Mucosa of descending colon (tissue), 3 donors: ENCODE measurements at regions not wholly inside any gene's neighbourhood (a gene's known extent, or its start where the extent isn't known, plus 50 kb on each side); places are given as distances from the start of the nearest gene placed in this dataset.

Experiments
- ATAC-seq: fragments of 200-7000 bp; cut with Tn5 transposase; one replicate; pipeline ENCODE4 v1.9.1; 2020; ENCODE audit warnings: mild to moderate bottlenecking, moderate library complexity
- DNase-seq, 3 donors: peaks; one replicate each; pipeline ENCODE4 v3.0.0-alpha.2; 2020
- H3K36me3 ChIP-seq: fragments of 200-600 bp; one replicate; pipeline ENCODE4 v1.8.0; 2021; ENCODE audit warnings: low read depth, mild to moderate bottlenecking
- H3K4me1 ChIP-seq: fragments of 200-600 bp; one replicate; pipeline ENCODE4 v1.8.0; 2021; ENCODE audit warnings: low read depth, mild to moderate bottlenecking
- H3K4me3 ChIP-seq: fragments of 200-600 bp; one replicate; pipeline ENCODE4 v1.8.0; 2021; ENCODE audit warnings: mild to moderate bottlenecking
- H3K9me3 ChIP-seq: fragments of 200-600 bp; one replicate; pipeline ENCODE4 v1.8.0; 2021; ENCODE audit warnings: mild to moderate bottlenecking
- intact Hi-C, 2 donors: fragments of 100-400 bp; cut with DNase I in 1 of 2; cut with micrococcal nuclease in 1 of 2; formaldehyde crosslinking; loops; one replicate each; pipeline versions ENCODE4 v1.11.0 to v1.11.1; 2022; cut with DNase I, micrococcal nuclease
- TF ChIP-seq, protein P1 (sequence below): fragments of 200-600 bp; IDR thresholded peaks from one replicate; pipeline ENCODE4 v1.8.0; 2022; ENCODE audit warnings: antibody characterized with exemption, mild to moderate bottlenecking
- donor health status: DM: no; HTN: no; CAD: no; lungs with moderate emphysema.
- donor health status: DM: no; HTN: no; CAD: no.
- donor health status: DM: no; HTN: yes; CAD: no.

DNA sequence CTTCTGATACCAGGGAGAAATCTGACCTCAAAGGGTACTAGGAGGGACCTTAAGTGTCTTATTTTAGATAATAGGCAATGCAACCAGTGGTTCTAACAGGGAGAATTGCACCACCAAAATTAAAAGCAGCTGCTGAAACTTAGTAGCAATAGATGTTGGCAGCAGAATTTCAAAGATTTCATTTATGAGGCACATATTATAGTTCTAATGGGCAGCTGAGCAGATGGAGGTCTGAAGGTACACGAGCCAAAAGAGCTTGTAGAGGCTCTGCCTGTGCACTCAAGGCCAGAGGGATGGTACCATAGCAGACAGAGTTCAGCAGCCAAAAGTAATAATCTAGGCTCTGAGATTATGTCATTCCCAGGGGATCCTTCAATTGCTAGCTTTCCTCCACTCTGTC lies 87.3 kb upstream of the NCKAP5 start:
- DNase-seq (no peak), ATAC-seq (no peak)
- no peaks in the 10 kb centered on the region for H3K4me1 ChIP-seq
- no peaks in the 10 kb centered on the region for H3K9me3 ChIP-seq
- H3K4me3 ChIP-seq: no peak overlapping the region
- TF ChIP-seq, protein P1, sequence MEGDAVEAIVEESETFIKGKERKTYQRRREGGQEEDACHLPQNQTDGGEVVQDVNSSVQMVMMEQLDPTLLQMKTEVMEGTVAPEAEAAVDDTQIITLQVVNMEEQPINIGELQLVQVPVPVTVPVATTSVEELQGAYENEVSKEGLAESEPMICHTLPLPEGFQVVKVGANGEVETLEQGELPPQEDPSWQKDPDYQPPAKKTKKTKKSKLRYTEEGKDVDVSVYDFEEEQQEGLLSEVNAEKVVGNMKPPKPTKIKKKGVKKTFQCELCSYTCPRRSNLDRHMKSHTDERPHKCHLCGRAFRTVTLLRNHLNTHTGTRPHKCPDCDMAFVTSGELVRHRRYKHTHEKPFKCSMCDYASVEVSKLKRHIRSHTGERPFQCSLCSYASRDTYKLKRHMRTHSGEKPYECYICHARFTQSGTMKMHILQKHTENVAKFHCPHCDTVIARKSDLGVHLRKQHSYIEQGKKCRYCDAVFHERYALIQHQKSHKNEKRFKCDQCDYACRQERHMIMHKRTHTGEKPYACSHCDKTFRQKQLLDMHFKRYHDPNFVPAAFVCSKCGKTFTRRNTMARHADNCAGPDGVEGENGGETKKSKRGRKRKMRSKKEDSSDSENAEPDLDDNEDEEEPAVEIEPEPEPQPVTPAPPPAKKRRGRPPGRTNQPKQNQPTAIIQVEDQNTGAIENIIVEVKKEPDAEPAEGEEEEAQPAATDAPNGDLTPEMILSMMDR: no peak
- no peaks in the 10 kb centered on the region for H3K36me3 ChIP-seq
- intact Hi-C loops: no loop called here

DNA sequence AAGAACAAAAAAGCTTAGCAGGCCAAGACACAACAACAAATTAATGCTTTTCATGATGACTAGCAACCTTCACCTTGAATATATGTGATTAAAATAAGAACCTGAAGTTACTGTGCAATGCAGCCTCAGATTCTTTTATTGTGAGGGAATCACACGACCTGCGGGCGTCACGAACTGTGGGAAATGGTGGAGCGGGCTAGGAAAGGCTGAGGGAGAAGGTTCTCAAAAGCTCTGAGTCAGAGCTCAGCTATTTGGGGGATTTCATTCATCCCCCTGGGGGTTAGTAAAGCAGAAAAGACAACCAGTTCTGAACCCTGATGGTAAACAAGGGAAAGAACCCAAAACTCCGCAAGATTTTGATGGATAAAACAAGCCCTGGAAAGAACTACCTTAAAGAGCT lies 89.3 kb upstream of the NCKAP5 start:
- ATAC-seq (no peak), DNase-seq (no peak)
- TF ChIP-seq, protein P1: no peak
- intact Hi-C loops: no loop called here
- Histone ChIP-seq H3K4me3 (no peak overlapping the region), H3K9me3 (no peaks in the 10 kb centered on the region), H3K36me3 (no peaks in the 10 kb centered on the region), H3K4me1 (no peaks in the 10 kb centered on the region)

DNA sequence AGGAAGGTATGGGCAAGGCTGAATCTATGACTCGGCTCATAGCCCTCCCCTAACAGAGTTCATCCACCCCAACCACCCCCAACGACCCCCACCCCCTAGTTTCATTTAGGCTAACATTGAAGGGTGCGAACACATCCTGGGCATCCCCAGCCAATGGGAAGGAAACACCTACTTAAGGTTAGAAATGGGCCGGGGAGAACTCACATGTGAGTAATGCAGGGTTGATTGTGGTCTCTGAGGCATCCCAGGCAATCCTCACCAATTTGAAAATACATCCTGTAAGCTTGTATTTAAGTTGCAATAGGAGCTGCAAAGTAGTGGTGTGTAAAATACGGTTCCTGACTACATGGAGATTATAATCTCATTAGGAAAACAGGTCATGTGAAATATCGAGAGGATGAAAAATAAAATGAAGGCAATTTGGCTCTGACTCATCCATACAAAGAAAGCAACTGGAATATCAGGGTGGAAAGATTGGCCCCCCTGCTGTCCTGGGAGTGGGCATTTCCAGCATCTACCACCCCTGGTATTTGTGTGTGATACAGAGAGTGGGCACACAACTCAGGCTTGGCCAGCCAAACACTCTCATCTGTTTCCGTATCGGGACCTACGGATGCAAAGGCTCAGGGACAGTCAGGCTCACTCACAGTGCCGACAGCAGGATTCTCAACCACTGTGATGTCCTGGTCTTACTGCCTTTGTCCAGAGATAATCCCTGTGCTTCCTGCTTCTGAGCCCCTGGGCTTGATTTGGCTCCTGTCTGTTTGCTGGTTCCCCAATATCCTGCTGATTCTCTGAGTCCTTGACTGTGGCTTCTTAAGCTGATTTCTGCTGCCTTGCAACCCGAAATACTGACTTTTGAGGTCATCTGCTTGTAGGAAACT lies 90.0 kb upstream of the NCKAP5 start:
- Histone ChIP-seq H3K36me3 (no peaks in the 10 kb centered on the region), H3K9me3 (no peaks in the 10 kb centered on the region), H3K4me3 (no peak overlapping the region), H3K4me1 (no peaks in the 10 kb centered on the region)
- intact Hi-C loops: no loop called here
- TF ChIP-seq, protein P1: no peak
- no peak for DNase-seq
- ATAC-seq: no peak

DNA sequence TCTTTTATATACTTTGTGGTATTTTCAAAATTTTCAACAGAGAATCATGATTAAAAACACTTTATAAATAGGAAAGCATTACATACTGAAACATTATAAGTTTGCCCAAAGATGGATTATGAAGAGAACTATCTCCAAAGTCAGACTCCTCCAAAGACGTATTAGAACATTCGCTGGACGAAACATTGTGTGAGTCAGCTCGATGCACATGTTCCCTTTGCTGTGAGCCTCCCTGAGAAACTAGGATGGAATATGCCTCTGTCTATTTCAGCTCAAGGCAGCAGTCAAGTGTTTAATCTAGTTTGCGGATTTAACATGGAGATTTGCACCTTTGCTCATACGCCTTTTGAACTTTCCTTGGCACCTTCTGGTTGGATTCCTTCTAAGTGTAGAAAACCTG lies 92.2 kb upstream of the NCKAP5 start:
- intact Hi-C loops: no loop called here
- Histone ChIP-seq H3K36me3 (no peaks in the 10 kb centered on the region), H3K9me3 (no peaks in the 10 kb centered on the region), H3K4me3 (no peak overlapping the region), H3K4me1 (no peaks in the 10 kb centered on the region)
- DNase-seq (no peak), ATAC-seq (no peak)
- TF ChIP-seq, protein P1: no peak

DNA sequence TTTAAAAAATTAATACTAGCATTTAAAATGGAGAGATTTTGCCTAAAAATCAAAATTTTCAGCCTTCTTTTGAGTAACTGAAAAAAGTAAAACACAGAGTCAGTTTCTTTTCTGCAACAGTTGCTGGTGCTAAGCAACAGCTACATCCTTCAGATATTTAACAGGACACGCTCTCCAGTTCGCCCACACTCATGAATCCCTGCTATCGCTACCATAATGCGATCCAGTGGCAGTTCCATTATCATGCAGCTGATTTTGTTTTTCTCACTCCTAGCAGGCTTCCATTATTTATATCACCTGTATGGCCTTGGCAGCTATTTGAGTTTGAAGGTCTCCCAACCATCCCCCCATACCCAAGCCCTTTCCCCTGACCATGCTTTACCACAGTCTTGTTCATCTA lies 93.1 kb upstream of the NCKAP5 start:
- no peak for ATAC-seq

More for the DNA sequence above, 93.1 kb upstream of the NCKAP5 start:
- Histone ChIP-seq H3K4me3 (no peak overlapping the region), H3K36me3 (no peaks in the 10 kb centered on the region), H3K9me3 (no peaks in the 10 kb centered on the region), H3K4me1 (no peaks in the 10 kb centered on the region)
- TF ChIP-seq, protein P1: no peak
- intact Hi-C loops: no loop called here
- no peak for DNase-seq
